GM18498 (cell line): ENCODE measurements at regions not wholly inside any gene's neighbourhood (a gene's known extent, or its start where the extent isn't known, plus 50 kb on each side); places are given as distances from the start of the nearest gene placed in this dataset.
"Not testable (repeated sequence)": the region's sequence is repeated elsewhere in the genome, so short reads cannot be mapped to it uniquely, and the experiment has no call there.

ENCODE experiments used
- ATAC-seq: cut with Tn5 transposase; IDR thresholded peaks from one replicate; pipeline ENCODE4 v1.9.1; 2021; ENCODE audit warnings: mild to moderate bottlenecking, moderate library complexity; ENCODE audit not compliant: unreplicated experiment

GRCh38 chr4:15333692-15334633 lies 93.9 kb upstream of the C1QTNF7 start:
- no peak for ATAC-seq

DNA sequence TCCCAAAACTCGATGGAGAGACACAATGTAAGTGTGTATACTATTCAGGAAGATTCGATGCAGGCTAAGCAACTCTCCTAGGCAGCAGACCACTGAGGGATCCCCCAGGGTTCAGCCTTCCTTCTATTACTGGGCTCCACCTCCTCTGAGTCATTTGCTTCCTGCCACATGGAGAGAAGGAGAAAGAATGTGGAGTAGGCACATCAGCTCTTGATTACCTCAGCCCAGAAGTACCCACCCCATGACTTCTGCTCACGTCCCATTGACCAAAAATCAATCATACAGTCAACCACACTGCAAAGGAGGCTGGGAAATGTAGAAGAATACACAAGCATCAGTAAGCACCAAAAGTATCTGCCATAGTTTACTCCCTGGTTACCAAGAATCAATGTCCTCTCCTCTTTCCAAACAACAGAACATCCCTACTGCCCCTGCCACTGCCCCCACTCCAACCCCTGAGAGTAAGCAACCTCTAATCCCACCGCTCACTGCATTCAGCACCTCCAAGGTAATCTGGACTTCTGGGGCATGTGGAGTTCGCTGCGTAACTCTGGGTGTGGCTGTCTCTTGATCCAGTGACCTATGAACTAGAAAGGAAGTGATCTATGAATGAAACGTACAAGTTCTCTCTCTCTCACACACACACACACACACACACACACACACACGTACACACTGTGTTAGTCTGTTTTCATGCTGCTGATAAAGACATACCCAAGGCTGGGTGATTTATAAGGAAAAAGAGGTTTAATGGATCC lies 91.2 kb upstream of the C1QTNF7 start:
- no peak for ATAC-seq

DNA sequence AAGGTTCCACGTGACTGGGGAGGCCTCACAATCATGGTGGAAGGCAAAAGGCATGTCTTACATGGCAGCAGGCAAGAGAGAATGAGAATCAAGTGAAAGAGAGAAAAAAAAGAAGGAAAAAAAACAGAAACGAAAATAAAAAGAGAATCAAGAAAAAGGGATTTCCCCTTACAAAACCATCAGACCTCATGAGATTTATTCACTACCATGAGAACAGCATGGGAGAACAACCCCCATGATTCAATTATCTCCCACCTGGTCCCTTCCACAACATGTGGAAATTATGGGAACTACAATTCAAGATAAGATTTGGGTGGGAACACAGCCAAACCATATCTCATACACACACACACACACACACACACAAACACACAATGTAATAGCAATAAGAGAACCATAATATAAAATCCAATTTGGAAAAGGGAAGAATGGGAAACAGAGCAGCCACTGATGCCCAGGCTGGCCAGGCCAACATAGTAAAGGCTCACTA lies 90.6 kb upstream of the C1QTNF7 start:
- ATAC-seq = not testable (repeated sequence)

- no peak for ATAC-seq
Observed at GRCh38 chr4:15339737-15340136, 88.1 kb upstream of the C1QTNF7 start.

- no peak for ATAC-seq
Observed at GRCh38 chr4:15340332-15340731, 87.5 kb upstream of the C1QTNF7 start.

DNA sequence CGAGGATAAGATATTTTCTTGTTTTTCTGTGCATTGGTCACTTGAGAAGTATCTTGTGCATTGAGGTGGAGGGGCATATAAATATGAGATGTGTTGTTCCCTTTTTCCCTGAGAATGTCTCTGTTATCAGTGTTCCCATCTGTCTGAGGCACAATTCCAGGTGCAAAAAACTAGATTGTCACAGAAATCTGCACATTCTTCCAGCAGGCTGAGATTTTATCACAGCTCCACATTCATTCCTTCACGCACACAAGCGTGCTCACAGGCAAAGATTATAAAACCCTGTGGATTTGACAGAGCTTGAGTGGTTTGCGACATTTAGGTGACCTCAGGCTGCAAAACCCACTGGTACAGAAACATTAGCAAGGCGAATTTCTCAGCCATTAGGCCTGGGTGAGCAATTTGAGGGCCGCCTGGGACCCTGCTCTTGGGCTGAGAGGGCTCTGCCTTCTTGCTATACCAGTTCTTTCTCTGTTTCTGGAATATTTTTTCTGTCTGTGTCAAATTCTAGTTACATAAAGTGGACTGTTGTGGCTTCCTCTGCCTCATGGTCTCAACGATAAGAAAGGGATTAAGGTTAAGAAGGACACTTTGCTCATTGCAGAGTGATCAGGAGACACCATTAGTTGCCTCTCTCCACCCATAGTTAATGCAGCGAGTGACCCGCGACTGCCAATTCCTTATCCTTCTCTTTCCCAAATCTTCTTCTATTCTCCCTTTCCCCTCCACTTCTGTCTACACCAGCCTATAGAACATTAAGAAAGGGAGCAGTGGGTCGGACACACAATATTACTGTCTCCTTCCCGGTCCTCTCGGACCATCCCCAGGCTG lies 86.7 kb upstream of the C1QTNF7 start:
- no peak for ATAC-seq

DNA sequence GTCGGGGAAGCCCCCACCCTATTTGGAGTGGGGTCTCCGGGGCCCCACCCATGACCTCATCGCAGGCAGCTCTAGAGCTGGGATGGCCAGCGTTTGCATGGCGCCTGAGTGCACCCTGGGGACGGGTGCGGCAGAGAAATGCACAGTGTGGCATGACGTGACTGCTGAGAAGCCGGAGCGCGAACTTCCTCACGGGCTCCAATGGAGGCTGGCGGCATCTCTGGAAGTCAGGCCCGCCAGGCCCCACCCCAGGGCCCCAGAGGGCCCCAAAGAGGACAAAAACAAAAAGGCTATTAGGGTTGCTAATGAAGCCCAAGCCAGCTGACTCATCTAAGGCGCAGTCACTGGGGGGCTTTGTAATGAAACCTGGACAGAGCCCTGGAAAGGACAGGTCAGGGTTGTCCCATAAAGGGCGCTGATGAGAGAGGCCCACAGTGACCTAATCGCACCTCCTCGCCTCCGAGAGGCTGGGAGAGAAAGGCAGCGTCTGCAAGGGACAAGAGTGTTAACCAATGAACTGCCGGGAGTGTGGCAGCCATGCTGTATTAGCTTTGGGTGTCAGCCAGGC lies 86.0 kb upstream of the C1QTNF7 start:
- ATAC-seq = no peak

DNA sequence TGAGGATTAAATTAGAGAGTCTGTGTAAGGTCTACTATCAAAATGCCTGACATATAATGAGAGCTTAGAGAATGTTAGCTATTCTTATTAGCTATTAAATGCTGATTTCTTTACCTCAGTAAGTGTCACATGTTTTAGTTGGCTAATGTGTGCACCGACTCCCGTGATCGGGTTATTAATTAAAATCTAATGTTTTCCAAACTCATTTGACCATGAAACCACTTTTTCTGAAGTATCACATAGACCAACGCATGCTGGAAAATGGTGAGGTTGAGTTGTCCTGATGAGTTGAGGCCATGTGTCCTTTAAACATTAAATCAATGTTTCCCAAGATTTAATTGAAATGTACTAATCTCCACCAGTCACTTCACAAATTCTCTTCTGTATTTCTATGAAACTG lies 84.8 kb upstream of the C1QTNF7 start:
- ATAC-seq = no peak

GRCh38 chr4:15343581-15343980 lies 84.3 kb upstream of the C1QTNF7 start:
- ATAC-seq = no peak

DNA sequence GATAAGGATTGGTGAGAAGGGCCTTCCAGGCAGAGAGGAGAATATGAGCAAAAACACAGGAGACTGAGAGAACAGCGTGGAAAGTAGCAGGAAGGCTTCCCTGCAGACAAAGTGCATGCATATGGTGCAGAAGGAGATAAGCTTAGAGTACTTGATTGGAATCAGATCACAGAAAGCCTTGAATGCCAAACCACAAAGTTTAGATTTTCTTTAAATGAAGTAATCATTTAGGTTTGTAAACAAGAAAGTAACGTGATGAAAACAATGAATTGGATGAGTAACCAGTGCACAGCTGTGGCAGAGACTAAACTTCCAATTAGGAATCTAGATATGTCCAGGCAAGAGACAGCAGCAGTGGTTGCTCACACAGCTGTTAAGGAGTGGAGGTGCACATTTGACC lies 83.8 kb upstream of the C1QTNF7 start:
- no peak for ATAC-seq

DNA sequence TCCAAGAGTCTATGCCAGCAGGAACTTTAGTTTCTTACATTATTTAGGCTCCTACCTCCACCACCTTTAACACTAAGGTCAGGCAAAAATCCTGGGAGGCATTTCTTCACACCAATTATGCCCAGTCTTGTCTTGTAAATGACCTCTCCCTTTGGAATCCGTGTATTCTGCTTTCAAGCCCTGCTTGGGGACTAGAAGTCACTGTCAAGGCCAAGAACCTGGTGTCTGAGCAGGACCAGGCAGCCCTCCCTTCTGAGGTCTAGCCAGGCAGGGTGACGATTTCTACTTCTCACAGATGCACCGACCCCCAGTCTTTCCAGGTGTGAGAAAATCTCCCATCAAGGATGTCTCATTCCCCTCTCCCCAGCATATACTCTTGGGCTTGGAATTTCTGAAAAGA lies 82.7 kb upstream of the C1QTNF7 start:
- no peak for ATAC-seq

DNA sequence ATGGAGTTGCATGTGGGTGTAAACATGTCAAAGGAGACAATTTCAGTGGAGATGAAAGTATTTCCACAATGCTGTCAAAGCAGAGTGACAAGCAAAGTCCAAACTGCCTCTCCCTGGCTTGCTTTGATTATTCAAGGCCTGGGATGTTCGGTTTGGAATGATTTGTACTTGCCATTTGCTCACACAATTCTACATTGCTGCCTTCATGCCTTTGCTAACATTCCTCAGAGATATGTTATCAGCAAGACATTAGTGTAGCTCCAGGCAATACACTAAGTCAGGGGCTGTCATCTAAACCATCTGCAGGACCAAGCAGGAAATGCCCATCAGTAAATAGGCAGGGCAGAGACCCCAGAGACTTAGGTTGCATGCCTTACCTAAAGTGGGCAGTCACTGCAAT lies 79.6 kb upstream of the C1QTNF7 start:
- no peak for ATAC-seq

- no peak for ATAC-seq
Observed at GRCh38 chr4:15348695-15349094, 79.1 kb upstream of the C1QTNF7 start.

- peak; percentile 60 for ATAC-seq
Observed at GRCh38 chr4:15349531-15349935, 78.3 kb upstream of the C1QTNF7 start.

- no peak for ATAC-seq
Observed at GRCh38 chr4:15349965-15350364, 77.9 kb upstream of the C1QTNF7 start.

DNA sequence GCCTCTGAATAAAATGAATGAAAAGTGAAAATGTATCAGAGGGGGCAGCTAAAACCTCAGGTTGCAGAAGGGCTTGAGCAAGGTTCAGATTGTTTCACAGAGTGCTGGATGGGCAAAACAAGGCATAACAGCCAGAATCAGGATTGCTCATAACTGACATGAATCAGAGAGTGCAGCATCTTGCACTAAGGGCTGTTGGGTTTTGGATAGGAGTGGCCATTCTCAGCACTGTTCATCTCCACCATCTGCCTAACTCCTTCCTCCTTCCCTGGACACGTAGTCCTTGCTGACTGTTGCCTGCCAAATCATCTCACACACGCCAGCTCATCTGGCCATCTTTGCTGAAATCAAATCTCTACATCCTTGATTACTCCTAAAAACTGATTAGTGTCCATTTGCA lies 75.3 kb upstream of the C1QTNF7 start:
- ATAC-seq = no peak

DNA sequence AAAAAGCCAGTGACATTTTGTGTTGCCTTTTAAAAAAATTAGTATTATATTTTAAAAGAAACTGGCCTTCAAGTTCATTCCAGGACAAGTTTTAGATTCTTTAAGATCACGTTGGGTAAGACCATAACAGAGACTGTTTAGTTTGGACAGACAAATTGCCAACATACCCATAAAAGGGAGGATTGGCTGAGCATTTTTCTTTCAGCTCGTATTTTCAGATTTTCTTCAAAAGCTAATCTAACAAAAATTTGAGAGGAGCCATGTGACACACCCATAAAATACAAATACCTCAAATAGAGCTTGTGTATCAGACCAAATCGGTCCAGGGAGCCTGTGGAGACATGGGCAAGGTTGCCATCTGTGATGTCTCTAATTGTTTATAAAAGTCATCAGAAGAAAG lies 74.6 kb upstream of the C1QTNF7 start:
- ATAC-seq = no peak

GRCh38 chr4:15354371-15355297 lies 73.2 kb upstream of the C1QTNF7 start:
- ATAC-seq = no peak

GRCh38 chr4:15361529-15361928 lies 66.3 kb upstream of the C1QTNF7 start:
- no peak for ATAC-seq

DNA sequence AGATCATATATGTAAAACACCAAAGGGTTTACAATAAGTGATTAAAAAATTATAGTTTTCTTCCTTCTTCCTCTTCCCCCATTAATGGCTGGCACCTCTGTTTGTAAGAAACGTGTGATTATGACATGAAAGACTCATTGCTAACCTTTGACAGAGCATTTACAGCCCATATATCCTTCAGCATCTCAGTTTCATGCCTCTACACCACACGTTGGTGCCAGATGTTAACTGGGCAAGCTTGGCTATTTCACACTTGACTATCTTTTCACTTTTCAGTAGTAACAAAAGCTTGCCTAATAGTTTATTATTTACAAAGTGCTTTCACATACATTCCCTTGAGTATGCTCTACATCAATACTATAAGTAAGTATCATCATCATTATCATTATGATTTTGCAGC lies 65.3 kb upstream of the C1QTNF7 start:
- ATAC-seq = no peak
